ENCODE measurements at regions not wholly inside any gene's neighbourhood (a gene's known extent, or its start where the extent isn't known, plus 50 kb on each side); places are given as distances from the start of the nearest gene placed in this dataset.

- TF ChIP-seq CTCF (IDR thresholded peaks at IDR 0.05; ENCODE audit: low read depth, low read length) = no peak
- no peak for DNase-seq (ENCODE audit: extremely low read depth, low read depth)
Measured at GRCh38 chr9:134252084-134252830, 74.0 kb upstream of the RXRA start.

- DNase-seq (ENCODE audit: extremely low read depth, low read depth) = peak; percentile 10
- no peak for TF ChIP-seq CTCF (IDR thresholded peaks at IDR 0.05; ENCODE audit: low read depth, low read length)
Measured at GRCh38 chr9:134253606-134254205, 72.5 kb upstream of the RXRA start.

GRCh38 chr9:134258332-134258731 lies 67.9 kb upstream of the RXRA start:
- TF ChIP-seq CTCF (IDR thresholded peaks at IDR 0.05; ENCODE audit: low read depth, low read length) = no peak
- no peak for DNase-seq (ENCODE audit: extremely low read depth, low read depth)

- DNase-seq (ENCODE audit: extremely low read depth, low read depth) = no peak
- TF ChIP-seq CTCF (IDR thresholded peaks at IDR 0.05; ENCODE audit: low read depth, low read length) = no peak
Measured at GRCh38 chr9:134258828-134259546, 67.3 kb upstream of the RXRA start.

- TF ChIP-seq CTCF (IDR thresholded peaks at IDR 0.05; ENCODE audit: low read depth, low read length) = no peak
- DNase-seq (ENCODE audit: extremely low read depth, low read depth) = no peak
Measured at GRCh38 chr9:134259708-134260107, 66.5 kb upstream of the RXRA start.

GRCh38 chr9:134260801-134261200 lies 65.5 kb upstream of the RXRA start:
- no peak for DNase-seq (ENCODE audit: extremely low read depth, low read depth)
- TF ChIP-seq CTCF (IDR thresholded peaks at IDR 0.05; ENCODE audit: low read depth, low read length) = no peak

- TF ChIP-seq CTCF (IDR thresholded peaks at IDR 0.05; ENCODE audit: low read depth, low read length) = no peak
- no peak for DNase-seq (ENCODE audit: extremely low read depth, low read depth)
Measured at GRCh38 chr9:134262035-134262434, 64.2 kb upstream of the RXRA start.

Measured in AG09319 (cell line).